ENCODE measurements at regions not wholly inside any gene's neighbourhood (a gene's known extent, or its start where the extent isn't known, plus 50 kb on each side); places are given as distances from the start of the nearest gene placed in this dataset.

- TF ChIP-seq EZH2phosphoT487 (IDR thresholded peaks at IDR 0.05; ENCODE audit: low read length), result no peak
- TF ChIP-seq EZH2 (optimal IDR thresholded peaks at IDR 0.05; ENCODE audit: low read depth, low read length), result no peak
- no peak for TF ChIP-seq CTCF (IDR thresholded peaks at IDR 0.05; ENCODE audit: low read length)
These were observed 68.7 kb upstream of the HAND1 start for GRCh38 chr5:154546719-154547118.

Measured in MM.1S (cell line).